DMS153 treated with DMSO at 0.1 percent for 48 hours (cell line): ENCODE measurements at regions not wholly inside any gene's neighbourhood (a gene's known extent, or its start where the extent isn't known, plus 50 kb on each side); places are given as distances from the start of the nearest gene placed in this dataset.

Experiments used
- DNase-seq: peaks from one replicate; lab custom pipeline; 2025; ENCODE audit not compliant: unreplicated experiment; lab: John Stamatoyannopoulos, UW

GRCh38 chr2:136407952-136408318 is 290.0 kb upstream of the CXCR4 start:
- DNase-seq, result no peak

- DNase-seq, result no peak
Observed at GRCh38 chr2:136407117-136407951, 289.4 kb upstream of the CXCR4 start.

DNA sequence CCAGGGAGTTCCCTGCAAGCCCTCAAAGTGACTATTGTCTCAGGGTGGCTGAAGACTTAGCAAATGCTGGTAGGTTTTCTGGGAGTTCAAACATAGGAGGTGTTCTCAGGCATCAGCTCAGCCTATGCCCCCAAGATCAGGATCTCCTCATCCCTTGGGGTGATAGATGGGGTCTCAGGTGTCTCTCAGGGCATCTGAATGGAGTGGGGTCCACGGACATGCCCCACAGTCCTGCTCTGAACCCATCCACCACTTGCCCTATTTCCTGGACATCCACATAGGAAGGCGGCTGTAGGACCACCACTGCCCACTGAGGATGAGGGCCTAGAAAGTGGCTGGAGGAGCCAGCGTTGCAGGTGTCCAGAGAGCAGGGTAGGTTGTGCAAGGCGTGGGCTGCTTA is 287.0 kb upstream of the CXCR4 start:
- no peak for DNase-seq

DNA sequence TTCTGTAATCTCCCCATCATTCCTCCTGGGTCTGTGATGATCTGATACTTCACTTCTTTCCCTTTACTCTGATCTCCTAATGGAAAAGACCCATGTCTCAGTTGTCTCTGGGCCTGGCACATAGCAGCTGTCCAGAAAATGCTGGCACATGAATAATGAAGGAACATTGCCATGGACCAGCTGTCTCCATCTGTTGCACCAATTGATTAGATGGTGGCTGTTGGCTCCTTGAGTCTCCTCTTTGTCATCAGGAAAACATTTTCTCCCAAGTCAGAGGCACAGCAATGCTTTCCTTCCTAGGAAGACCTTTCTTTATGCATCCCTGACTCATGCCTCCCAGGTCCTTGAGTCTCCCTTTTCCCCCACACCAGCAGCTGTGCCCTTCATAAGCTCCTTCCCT is 286.2 kb upstream of the CXCR4 start:
- DNase-seq, result no peak

DNA sequence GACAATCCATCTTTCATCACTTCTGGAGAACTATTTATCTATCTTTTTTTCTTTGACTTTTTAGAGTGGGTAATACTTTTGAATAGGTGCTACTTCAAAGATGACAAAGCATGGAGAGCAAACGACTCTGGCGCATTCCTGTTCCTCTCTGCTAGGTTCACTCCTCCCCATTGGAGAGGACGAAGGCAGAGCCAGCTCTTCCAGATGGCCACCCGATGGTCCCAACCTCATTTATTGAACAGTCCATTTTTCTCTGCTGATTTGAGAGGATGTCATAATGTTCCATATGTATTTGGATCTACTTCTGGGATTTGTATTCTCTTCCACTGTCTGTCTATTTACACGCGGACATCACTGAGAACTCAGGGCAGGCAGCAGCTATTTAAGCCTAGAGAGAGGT is 284.3 kb upstream of the CXCR4 start:
- no peak for DNase-seq

DNA sequence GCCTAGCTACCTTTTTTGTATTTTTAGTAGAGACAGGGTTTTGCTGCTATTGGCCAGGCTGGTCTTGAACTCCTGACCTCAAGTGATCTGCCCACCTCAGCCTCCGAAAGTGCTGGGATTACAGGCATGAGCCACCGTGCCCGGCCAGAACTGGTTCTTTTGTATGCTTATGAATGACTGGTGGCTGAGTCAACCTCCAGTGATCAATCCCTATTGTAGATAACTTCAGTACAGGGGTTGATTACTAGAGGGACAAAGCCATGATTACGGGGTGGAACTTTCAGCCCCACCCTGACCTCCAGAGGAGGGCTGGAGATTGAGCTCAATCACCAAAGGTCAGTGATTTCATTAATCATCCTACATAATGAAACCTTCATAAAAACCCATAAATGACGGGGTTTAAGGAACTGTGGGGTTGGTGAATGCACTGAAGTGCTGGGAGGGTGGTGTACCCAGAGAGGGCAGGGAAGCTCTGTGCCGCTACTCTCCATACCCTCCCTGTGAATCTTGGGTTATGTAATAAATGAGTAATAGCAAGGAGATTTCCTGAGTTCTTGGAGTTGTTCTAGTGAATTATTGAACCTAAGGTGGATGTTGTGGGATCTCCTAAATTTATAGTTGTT is 281.8 kb upstream of the CXCR4 start:
- DNase-seq, result no peak

- no peak for DNase-seq
Observed at GRCh38 chr2:136395582-136395981, 277.6 kb upstream of the CXCR4 start.

GRCh38 chr2:136394136-136395060 is 276.4 kb upstream of the CXCR4 start:
- DNase-seq, result no peak

GRCh38 chr2:136393514-136393913 is 275.6 kb upstream of the CXCR4 start:
- DNase-seq, result no peak

GRCh38 chr2:136392897-136393505 is 275.1 kb upstream of the CXCR4 start:
- DNase-seq, result no peak

GRCh38 chr2:136389809-136390208 is 271.9 kb upstream of the CXCR4 start:
- DNase-seq, result no peak

GRCh38 chr2:136386046-136386445 is 268.1 kb upstream of the CXCR4 start:
- no peak for DNase-seq

- peak; percentile 74 for DNase-seq
Observed at GRCh38 chr2:136384531-136385303, 266.8 kb upstream of the CXCR4 start.

DNA sequence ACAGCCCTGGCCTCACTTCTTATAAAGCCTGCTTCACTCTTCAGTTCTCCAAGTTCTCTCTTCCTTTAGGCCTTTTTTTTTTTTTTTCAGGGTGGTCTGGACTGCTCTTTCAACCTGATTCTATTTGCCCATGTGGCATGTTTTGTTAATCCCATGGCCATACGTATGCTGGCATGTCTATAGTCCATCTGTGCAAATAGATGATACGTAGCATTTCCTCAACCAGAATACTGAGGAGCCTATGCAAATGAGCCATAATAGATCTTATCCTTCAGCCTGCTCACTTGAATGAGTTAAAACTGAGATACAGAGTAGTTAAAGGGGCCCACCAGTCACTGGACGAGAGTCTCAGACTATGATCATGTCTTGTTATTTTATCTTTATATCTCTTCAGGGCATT is 265.2 kb upstream of the CXCR4 start:
- DNase-seq, result no peak

DNA sequence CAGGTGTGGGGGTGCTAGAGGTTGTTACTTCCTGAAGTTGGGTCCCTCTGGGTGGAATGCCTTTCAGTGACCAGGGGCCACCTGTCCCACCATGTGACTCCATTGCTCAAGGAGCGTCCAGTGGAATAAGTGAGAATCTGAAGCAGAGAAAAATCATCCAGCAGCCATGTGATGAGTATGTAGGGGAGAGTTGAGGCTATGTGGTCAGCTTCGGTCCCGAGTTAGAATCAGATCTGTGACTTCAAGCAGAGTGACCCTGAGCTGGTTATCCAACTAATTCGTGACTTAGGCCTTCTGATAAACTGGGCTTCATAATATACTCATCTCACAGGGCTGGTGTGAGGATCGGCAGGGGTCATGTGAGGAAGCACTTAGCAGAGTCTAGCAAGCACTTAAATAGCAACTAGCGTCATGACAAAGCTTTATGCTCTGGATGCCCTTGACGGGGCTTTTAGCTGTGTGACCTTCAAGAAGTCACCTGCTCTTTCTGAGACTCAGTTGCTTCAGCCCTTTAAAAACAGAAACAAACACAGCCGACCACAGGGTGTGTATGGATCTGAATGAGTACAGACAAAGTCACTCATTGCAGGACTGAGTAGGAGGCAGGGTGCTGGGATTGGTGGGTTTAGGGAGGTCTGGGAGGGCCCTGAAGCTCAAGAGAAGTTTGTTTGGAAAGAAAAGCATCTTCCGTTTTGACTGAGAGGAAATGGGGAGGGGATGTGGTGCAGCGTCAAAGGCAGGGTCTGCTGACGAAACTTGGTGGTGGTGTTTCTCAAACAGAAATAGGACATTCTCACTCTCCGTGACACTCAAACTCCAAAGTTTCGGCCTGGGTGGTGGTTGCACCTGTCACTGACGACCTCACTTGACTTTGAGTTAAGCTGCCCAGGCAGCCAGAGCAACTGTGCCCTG is 264.0 kb upstream of the CXCR4 start:
- no peak for DNase-seq

DNA sequence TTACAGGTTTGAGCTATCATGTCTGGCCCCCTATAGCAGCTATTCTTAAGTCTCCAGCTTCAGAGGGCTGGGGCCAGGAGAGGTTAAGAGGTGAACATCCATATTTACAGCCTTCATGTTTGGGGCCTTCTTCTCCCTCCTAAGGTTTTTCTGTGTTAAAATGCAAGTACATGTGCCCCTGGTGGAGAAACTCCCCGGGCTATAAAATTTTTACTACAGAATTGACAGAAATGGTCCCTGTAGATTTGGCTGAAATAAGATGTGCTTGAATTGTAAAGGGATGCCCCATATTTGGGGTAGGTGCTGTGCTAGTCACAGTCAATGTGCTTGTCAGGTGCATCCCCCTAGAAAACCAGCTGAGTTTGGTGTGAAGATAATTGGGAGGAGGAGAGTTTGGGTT is 263.3 kb upstream of the CXCR4 start:
- DNase-seq, result no peak

GRCh38 chr2:136378712-136379595 is 261.0 kb upstream of the CXCR4 start:
- DNase-seq, result peak; percentile 66
